LNCAP (cell line): ENCODE measurements at regions not wholly inside any gene's neighbourhood (a gene's known extent, or its start where the extent isn't known, plus 50 kb on each side); places are given as distances from the start of the nearest gene placed in this dataset.

Experiments used
- CTCF ChIP-seq: fragments of 450-650 bp; IDR thresholded peaks from 2 replicates; pipeline ENCODE4 v1.5.1; 2017; ENCODE audit warnings: mild to moderate bottlenecking

GRCh38 chr2:146931109-146931508 lies 913.7 kb upstream of the ACVR2A start:
- TF ChIP-seq CTCF, result no peak

GRCh38 chr2:146927080-146927711 lies 917.6 kb upstream of the ACVR2A start:
- peak; percentile 39; the same call in 1 of the 2 replicates for TF ChIP-seq CTCF

GRCh38 chr2:146918280-146918679 lies 926.5 kb upstream of the ACVR2A start:
- no peak for TF ChIP-seq CTCF

- no peak for TF ChIP-seq CTCF
These were observed 927.3 kb upstream of the ACVR2A start for GRCh38 chr2:146917431-146918042.

- no peak for TF ChIP-seq CTCF
These were observed 927.9 kb upstream of the ACVR2A start for GRCh38 chr2:146916914-146917313.

- no peak for TF ChIP-seq CTCF
These were observed 931.4 kb upstream of the ACVR2A start for GRCh38 chr2:146913476-146913875.

GRCh38 chr2:146912536-146912935 lies 932.3 kb upstream of the ACVR2A start:
- TF ChIP-seq CTCF, result no peak
